ENCODE measurements at regions not wholly inside any gene's neighbourhood (a gene's known extent, or its start where the extent isn't known, plus 50 kb on each side); places are given as distances from the start of the nearest gene placed in this dataset.

DNA sequence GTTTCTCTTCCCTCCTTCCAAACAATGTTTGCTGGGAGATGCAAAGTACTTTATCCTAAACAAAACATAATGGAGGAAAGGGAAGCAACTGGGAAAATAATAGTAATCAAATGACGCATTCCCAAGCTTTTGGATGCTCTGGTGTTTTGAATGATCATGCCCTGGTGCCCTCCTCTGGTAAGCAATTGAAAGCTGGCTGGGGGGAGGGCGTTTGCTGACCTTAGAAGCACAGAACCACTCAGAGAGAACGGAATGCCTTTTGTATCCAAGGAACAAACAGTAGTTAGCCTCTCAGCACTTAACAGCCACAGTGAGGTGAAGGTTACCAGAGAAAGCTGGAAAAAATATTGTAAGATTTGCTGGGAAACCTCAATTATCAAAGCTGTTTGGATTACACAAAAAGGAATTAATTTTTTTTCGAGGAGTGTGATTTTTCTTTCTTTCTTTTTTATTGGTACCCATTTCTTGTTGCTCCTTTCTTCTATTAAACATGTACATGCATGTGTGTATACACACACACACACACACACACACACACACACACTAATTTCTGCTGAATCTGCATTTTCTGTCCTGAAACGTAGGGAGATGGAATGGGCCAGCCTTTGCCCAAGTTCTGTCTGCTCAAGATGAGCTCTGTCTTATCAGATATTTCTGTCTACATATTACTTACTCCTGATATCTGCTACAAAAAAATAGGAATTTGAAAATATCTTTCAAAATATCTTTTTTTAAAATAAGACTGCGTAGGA lies 155.8 kb upstream of the IGFBP7 start:
- no peak for DNase-seq (ENCODE audit: low spot score)

- no peak for DNase-seq (ENCODE audit: low spot score)
Measured at GRCh38 chr4:57254754-57255153, 144.6 kb upstream of the IGFBP7 start.

DNA sequence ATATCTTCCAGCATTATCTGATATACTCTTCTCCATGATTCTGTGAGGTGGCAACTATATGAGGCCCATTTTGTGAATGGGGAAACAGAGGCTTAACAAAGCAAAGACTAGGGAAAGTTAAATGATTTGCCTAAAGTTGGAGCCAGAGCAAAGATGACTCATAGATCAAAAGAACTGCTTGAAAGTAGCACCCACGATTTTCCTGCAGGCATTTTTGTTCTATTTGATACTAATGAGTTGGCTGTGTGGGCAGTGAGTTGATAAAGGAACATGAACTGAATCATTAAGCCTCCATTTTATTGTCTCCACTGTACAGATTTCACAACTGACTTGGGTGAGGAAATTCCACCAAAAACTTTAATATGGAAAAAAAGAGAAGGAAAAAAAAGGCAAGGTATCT lies 138.9 kb upstream of the IGFBP7 start:
- DNase-seq (ENCODE audit: low spot score) = peak; percentile 6

GRCh38 chr4:57243076-57243475 lies 132.9 kb upstream of the IGFBP7 start:
- DNase-seq (ENCODE audit: low spot score) = no peak

GRCh38 chr4:57234252-57234775 lies 124.1 kb upstream of the IGFBP7 start:
- DNase-seq (ENCODE audit: low spot score) = no peak

- DNase-seq (ENCODE audit: low spot score) = no peak
Measured at GRCh38 chr4:57233386-57233785, 123.2 kb upstream of the IGFBP7 start.

- DNase-seq (ENCODE audit: low spot score) = no peak
Measured at GRCh38 chr4:57231781-57232180, 121.6 kb upstream of the IGFBP7 start.

DNA sequence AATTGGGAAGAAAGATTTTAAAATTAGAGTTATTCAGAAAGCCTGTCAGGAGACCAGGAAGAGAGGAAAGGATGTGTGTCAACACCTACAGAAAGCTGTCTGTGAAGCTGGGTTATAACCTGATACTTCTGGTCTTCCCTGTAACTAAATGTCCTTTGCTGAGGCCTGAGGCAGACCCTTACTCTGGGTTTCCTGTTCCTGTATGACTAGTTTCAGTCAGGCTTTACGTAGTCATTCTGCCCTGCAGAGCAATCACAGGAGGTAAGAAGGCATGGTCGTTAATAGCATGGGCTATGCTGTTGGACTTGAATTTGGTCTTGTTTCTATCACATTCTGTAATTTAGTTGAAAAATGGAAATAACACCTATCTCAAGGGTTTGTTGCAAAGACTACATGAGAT lies 110.5 kb upstream of the IGFBP7 start:
- DNase-seq (ENCODE audit: low spot score) = no peak

GRCh38 chr4:57220172-57220571 lies 110.0 kb upstream of the IGFBP7 start:
- DNase-seq (ENCODE audit: low spot score) = no peak

GRCh38 chr4:57219431-57219830 lies 109.2 kb upstream of the IGFBP7 start:
- no peak for DNase-seq (ENCODE audit: low spot score)

DNA sequence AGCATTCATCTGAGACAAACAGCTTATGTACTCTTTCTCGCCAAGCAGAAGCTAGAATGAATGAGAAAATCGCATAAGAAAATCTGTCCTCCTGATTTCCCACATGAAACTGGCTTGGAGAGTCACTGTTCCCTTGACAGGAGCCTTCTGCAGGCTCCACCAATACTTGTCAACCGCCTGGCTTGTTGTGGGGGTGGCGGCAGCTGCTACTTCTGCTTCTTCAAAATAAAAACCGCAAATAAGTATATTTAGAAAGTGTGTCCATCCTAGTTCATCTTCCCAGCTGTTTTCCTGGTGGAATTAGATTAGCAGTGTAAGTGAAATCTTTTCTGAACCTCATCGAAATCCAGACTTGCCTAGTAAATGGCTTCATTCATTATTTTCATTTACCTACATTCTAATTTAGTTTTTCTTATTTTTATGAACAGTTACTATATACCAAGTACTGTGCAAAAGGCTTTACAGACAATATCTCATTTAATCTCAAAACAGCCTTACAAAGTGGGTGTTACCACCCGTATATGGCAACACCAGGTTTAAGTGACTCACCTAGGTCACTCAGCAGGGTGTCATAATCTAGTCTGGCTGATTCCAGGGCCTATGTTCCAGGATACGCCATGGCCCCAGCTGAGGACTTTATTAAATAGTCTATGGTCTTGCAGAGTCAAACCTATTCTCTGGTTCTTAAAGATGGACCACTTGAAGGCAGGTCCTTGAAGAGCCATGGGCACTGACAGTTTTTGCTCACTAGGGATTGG lies 104.6 kb upstream of the IGFBP7 start:
- DNase-seq (ENCODE audit: low spot score) = no peak

GRCh38 chr4:57211131-57211530 lies 100.9 kb upstream of the IGFBP7 start:
- no peak for DNase-seq (ENCODE audit: low spot score)

- no peak for DNase-seq (ENCODE audit: low spot score)
Measured at GRCh38 chr4:57206172-57206571, 96.0 kb upstream of the IGFBP7 start.

GRCh38 chr4:57205580-57205979 lies 95.4 kb upstream of the IGFBP7 start:
- no peak for DNase-seq (ENCODE audit: low spot score)

- DNase-seq (ENCODE audit: low spot score) = no peak
Measured at GRCh38 chr4:57200799-57201327, 90.7 kb upstream of the IGFBP7 start.

- DNase-seq (ENCODE audit: low spot score) = no peak
Measured at GRCh38 chr4:57199267-57199666, 89.1 kb upstream of the IGFBP7 start.

- DNase-seq (ENCODE audit: low spot score) = no peak
Measured at GRCh38 chr4:57195622-57196021, 85.4 kb upstream of the IGFBP7 start.

DNA sequence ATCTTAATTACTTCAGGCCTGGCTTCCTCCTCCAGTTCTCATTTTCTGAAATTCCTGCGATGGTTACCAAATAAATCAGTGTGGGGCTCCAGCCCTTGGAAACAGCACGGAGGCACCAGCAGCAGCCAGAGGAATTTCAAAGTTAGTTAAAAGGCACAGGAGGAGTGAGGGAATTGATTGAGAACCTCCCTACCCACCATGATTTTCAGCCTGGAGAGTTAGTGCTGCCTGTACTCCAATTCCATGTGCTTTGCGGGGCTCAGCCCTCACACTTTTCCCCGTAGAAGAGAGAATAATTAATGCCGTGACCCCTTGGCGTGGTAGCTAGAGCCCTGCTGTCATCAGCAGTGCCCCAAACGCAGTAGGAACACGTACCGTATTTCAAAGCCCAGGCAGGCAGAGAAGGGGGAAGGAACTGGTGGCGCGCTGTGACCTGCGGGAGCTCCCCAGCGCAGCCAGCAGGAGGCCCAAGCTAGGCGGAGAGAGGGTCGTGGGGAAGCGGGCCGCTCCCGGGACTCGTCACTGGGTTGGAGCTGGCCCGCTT lies 84.0 kb upstream of the IGFBP7 start:
- DNase-seq (ENCODE audit: low spot score) = no peak

DNA sequence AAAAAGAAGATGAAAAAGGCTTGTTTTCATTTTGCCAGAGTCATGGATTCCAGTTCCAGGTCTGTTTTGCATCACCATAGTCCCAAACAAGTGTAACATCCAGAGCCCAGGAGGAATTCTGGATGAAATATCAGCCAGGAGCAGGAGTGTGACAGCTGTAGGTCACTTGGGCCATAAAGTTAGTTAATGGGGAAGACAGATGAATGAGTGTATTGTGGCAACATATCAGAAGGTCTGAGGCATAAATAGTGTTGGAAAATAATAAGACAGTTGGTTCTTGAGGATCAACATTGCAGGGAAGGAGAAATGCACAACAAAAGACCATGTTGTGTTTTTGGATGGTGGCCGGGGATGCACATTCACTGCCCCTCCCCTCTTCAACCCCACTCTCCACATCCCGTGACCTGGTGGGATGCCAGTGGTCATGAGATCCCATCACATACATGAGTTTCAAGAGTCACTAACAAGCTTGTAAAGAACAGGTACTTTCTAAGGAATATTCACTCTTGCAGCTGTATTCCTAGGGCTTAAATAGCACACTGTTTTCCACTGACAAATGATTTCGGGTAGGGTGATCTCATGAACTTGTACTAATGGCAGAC lies 83.1 kb upstream of the IGFBP7 start:
- no peak for DNase-seq (ENCODE audit: low spot score)

DNA sequence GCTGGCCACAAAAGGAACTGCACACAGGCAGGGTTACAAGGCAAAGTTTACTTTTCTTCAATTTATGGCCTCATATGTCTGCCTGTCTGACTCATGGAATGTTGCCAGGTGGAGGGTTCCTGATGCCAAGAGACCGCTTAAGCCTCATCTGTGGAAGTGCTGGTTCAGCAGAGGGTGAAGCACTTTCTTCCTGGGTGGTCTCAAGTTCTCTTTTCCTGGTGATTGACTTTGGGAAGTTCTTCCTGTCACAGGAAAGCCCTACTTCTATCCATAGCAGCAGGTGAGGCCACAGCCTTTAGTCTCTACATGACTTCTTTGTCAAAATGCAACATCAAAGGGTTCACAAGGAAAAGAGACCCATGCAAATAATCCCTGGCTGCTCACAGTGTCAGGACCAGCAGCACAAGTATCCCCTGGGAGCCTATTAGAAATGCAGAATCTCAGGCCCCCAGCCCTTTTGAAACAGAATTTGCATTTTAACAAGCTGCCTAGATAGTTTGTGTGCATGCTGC lies 81.4 kb upstream of the IGFBP7 start:
- no peak for DNase-seq (ENCODE audit: low spot score)

GRCh38 chr4:57190601-57191481 lies 80.7 kb upstream of the IGFBP7 start:
- DNase-seq (ENCODE audit: low spot score) = peak; percentile 16
